HK-2 (cell line): ENCODE measurements at regions not wholly inside any gene's neighbourhood (a gene's known extent, or its start where the extent isn't known, plus 50 kb on each side); places are given as distances from the start of the nearest gene placed in this dataset.
A peak's percentile ranks its signal among the peaks of the same experiment; 100 is the strongest.

Experiments
- DNase-seq: peaks from one replicate; pipeline ENCODE4 v3.0.0-alpha.2; 2018; ENCODE audit not compliant: unreplicated experiment

GRCh38 chr18:39007031-39007902 lies 1441.7 kb upstream of the CELF4 start:
- no peak for DNase-seq

DNA sequence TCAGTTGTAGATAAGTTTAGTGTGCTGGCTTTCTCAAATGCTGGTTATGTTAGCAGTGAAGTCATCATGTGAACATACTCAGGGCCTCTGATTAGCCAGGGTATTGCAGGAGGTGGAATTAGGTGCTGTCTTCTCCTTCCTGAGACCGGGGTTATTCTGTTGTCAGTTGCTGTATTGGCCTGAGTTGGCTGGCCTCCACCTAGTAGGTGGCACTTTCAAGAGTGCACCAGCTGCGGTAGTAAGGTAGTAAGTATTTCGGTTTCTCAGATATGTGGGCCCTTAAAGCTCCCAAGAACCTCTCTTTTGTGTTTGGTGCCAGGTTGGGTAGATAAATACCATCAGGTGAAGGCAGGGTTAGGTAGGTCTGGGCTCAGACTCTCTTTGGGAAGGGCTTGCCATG lies 1430.5 kb upstream of the CELF4 start:
- no peak for DNase-seq

- DNase-seq: no peak
Measured at GRCh38 chr18:38993342-38993741, 1427.7 kb upstream of the CELF4 start.

DNA sequence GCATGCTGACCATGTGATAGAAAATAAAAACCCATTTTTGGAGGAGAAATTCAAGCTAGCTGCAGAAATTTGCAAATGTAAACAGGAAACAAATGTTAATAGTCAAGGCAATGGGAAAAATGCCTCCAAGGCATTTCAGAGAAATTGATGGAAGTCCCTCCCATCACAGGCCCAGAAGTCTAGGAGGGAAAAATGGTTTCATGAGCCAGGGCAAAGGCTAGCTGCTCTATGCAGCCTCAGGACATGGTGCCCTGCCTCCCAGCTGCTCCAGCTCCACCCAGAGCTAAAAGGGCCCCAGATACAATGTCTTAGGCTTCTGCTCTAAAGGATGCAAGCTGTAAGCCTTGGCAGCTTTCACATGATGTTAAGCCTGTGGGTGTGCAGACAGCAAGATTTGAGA lies 1419.4 kb upstream of the CELF4 start:
- no peak for DNase-seq

DNA sequence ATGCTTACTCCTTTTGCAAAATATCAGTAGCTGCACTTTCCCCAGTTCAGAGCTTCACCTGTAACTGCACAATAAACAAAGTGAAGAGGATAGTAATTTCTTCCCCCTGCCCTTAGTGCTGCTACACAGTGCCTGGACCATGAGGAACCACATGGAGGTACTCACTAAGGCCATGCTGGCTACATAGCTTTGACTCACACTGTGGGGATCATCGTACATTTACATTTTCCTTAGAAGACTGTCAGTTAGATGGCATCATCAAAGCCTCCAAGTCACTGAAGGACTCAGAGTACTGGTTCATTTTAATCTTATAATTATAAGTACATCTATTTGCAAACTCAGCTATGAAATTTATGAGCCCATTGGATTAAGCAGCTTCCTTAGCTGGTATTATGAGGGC lies 1416.5 kb upstream of the CELF4 start:
- DNase-seq: no peak

DNA sequence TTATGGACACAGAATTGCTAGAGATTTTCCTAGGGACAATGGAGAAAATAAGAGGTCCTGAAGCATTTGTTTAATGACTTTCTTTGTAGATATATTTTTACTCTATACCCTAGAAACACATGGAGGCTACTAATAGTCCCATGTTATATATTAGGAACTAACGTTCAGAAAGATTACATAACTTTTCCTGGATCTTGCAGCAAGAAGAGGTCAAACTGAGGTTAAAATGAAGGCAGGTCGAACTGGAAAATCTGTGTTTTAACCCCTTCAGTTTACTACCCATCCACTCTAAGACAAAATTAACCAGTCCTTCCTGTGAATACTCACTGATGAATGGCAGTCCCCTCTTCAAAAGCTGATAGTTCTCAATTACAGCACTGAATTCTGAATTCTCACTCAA lies 1415.8 kb upstream of the CELF4 start:
- DNase-seq: no peak

GRCh38 chr18:38980420-38980819 lies 1414.8 kb upstream of the CELF4 start:
- DNase-seq: no peak

DNA sequence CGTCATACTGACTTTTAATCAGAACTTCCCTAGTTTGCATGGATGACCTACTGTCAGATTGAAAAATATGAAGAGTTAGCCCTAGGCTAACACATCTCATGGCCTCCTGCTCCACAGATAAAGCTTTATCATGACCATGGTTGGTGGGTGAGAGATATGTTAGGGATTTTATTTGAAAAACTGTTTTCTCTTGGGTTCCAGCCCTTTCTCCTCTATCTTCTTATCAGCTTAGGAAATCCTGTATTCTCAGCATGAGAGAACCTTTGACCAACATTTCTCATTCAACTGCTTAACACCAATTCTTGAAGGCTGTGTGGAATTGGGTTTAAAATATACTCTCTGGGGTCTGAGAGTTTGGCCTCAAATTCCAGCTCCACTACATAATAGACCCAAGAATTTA lies 1407.0 kb upstream of the CELF4 start:
- DNase-seq: no peak

GRCh38 chr18:38971881-38972280 lies 1406.3 kb upstream of the CELF4 start:
- no peak for DNase-seq

- no peak for DNase-seq
Measured at GRCh38 chr18:38966841-38967240, 1401.2 kb upstream of the CELF4 start.

DNA sequence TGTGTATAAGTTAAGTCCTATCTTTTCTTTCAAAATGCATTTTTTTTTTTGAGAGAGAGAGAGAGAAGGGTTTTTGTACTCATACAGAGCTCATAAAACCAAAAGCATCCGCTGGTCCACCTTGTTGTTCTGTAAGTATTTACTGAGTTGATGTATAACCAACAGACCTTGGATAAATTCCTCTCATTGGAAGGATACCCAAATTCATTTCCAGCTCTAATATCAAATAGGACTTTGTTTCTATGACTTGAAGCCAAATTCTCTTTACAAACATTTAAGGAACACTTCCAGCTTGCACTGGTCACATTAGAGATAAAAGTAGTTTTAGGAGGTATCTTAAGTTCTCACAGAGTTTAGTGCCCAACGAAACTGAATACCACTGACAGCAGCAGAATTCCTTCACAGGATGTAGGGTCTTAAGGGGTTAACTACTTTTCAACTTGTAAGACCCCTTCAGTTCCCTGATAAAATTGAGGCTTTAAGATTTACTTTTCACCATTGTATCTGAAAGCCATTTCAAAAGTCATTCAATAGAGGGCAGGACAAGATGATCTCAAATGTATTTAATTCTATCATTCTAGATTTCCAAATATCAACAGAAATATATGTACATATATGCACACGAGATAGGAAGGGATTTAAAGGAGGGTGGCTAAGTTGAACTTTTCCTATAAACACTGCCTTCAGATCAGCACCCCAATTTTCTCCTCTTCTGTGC lies 1398.5 kb upstream of the CELF4 start:
- no peak for DNase-seq

GRCh38 chr18:38961880-38962279 lies 1396.3 kb upstream of the CELF4 start:
- no peak for DNase-seq

GRCh38 chr18:38957736-38958135 lies 1392.1 kb upstream of the CELF4 start:
- no peak for DNase-seq

DNA sequence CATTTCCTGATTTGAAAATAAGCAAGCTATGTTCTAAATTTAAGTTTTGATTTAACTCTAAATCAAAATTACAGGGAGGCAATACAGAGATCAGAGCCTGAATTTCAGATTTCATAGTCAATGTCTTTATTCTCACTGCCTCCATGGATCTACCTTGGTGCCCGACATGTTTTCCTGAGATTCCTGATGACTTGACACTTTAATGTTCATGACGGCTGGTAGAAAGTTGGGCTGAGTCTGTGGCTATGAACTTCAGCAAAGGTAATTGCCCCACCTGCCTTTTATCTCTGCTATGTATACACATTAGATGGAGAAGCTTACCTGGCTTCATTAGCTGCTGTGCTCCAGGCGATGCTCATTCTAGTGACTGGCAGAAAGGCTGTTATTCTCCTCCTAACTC lies 1390.5 kb upstream of the CELF4 start:
- no peak for DNase-seq

DNA sequence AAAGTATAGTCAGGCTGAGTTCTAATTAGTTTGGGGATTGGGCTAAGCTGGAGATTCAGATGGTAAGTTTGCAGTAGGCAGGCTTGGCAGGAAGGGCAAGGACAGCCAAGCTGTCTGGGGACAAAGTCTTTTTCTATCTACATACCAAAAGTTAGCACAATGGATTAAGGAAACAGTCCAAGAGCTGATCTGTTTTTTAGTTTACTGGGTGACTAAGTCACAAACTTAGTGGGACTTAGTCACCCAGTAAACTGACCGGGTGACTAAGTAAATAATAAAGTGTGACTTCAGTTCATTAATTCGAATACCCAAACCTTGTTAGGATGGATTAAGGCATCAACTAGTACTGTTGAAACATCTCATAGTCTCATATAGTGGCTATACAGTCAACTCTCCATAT lies 1386.0 kb upstream of the CELF4 start:
- no peak for DNase-seq

GRCh38 chr18:38948436-38948835 lies 1382.8 kb upstream of the CELF4 start:
- DNase-seq: no peak

- DNase-seq: no peak
Measured at GRCh38 chr18:38944446-38945024, 1378.9 kb upstream of the CELF4 start.

DNA sequence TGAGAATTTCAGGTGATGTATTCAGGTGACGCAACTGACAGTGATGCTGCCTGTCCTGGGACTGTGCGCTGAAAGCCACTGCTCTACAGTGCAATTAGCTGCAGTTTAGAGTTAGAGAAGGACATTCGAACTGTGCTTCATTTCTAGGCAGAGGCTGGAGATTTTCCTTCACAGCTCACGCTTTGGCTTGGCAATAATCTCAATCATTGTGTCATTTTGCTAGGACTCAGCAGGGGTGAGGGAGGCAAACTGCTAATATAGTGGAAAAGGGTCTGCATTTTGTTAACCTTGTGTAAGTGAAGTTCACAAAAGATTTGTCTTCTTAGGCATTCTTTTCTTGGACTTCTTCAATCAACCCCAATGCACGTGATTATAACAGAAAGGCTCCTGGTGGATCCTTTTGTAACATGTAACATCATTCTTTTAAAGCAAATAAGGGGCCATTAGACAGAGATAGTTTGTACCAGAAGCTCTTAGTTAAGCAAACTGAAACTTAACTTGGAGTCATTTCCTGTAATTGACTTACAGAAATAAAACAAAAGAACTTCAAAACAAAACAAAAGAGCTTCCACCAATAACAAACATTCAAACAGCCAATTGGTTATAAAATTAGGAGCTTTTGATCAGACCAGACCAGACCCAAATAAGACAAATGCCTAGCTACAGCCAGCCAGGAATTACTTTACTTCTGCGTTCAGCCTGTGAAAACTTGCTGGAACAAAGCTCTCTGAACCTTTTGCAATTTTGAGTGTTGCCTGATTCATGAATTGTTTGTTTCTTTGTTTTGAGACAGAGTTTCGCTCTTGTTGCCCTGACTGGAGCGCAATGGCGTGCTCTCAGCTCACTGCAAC lies 1376.3 kb upstream of the CELF4 start:
- no peak for DNase-seq

DNA sequence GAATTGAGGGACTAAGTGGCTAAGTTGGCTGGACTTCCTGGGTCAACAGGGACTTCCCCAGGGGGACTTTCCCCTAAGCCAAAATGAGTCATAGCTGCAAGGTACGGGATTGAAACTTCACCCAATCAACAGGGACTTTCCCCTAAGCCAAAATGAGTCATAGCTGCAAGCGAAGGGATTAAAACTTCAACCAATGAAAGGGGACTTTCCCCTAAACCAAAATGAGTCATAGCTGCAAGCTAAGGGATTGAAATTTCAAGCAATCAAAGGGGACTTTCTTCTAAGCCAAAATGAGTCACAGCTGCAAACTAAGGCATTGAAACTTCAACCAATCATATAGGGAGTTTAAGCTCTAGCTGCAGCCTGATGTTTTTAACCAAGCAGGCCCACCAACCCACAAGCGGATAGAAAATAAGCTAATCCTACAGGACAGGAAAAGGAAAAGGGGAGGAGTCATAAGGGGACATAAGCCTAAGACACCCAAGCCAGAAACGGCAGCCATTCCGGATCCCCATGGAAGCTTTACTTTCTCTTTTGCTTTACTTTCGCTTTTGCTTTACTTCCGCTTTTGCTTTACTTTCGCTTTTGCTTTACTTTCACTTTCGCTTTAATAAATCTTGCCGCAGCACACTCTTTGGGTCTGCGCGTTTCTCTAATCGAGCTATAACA lies 1375.4 kb upstream of the CELF4 start:
- DNase-seq: peak; percentile 59

GRCh38 chr18:38940475-38940862 lies 1374.9 kb upstream of the CELF4 start:
- DNase-seq: no peak

DNA sequence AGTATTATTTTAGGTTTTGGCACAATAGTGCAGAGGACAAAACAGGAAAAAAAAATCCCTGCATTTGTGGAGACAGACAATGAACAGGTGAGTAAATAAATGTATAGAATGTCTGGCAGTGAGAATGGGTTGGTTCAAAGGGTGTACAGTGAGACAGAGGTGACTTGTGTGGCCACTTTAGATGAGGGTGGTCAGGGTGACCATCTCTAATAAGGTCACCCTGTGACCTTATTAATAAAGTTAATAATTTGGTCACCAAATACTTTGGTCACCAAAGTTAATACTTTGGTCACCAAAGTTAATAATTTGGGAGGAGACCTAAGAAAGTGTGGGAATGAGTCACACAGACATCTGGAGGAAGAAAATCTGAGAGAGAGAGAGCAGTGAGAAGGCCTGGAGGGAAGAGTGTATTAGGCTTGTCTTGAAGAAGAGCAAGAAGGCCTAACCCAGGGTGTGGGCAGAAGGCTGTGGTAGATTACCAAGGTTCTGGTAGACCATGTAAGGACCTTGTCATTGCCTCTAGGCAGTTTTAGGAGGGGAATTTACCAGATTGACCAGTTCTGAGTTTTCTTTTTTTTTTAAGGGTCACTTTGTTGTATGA lies 1368.4 kb upstream of the CELF4 start:
- DNase-seq: no peak
